Mesendoderm (in vitro differentiated cells): ENCODE measurements at regions not wholly inside any gene's neighbourhood (a gene's known extent, or its start where the extent isn't known, plus 50 kb on each side); places are given as distances from the start of the nearest gene placed in this dataset.
A peak's percentile ranks its signal among the peaks of the same experiment; 100 is the strongest.

ENCODE experiments used
- DNase-seq: peaks from one replicate; pipeline ENCODE4 v3.0.0; 2013
- H2AK5ac ChIP-seq: 2 replicates; pipeline ENCODE4 v1.6.1; 2013; ENCODE audit warnings: low read length, inconsistent platforms
- H2BK120ac ChIP-seq: 2 replicates; pipeline ENCODE4 v1.6.1; 2013; ENCODE audit warnings: low read depth, mild to moderate bottlenecking, low read length, moderate library complexity, mixed read lengths
- H2BK15ac ChIP-seq: replicated peaks from 2 replicates; pipeline ENCODE4 v1.6.1; 2013; ENCODE audit warnings: low read depth, mild to moderate bottlenecking, moderate library complexity
- H2BK5ac ChIP-seq: 2 replicates; pipeline ENCODE4 v1.6.1; 2013; ENCODE audit warnings: low read length, inconsistent platforms
- H3K18ac ChIP-seq: 2 replicates; pipeline ENCODE4 v1.6.1; 2013; ENCODE audit warnings: mild to moderate bottlenecking, low read length, mixed read lengths
- H3K23ac ChIP-seq: one replicate; pipeline ENCODE4 v1.6.1; 2013; ENCODE audit warnings: low read length
- H3K27ac ChIP-seq: 2 replicates; pipeline ENCODE4 v1.5.1; 2013; ENCODE audit warnings: low read depth, mild to moderate bottlenecking, inconsistent platforms, low read length, moderate library complexity
- H3K27me3 ChIP-seq: 2 replicates; pipeline ENCODE4 v1.6.1; 2013; ENCODE audit warnings: low read length, control low read depth, mild to moderate bottlenecking, inconsistent platforms; ENCODE audit not compliant: insufficient read depth, poor library complexity
- H3K36me3 ChIP-seq: 2 replicates; pipeline ENCODE4 v1.6.1; 2013; ENCODE audit warnings: low read length, inconsistent platforms; ENCODE audit not compliant: control insufficient read depth, insufficient read depth
- H3K4ac ChIP-seq: one replicate; pipeline ENCODE4 v1.6.1; 2013; ENCODE audit warnings: low read depth, mild to moderate bottlenecking, low read length, moderate library complexity
- H3K4me1 ChIP-seq: 2 replicates; pipeline ENCODE4 v1.6.1; 2013; ENCODE audit warnings: low read depth, low read length, inconsistent platforms; ENCODE audit not compliant: control insufficient read depth
- H3K4me2 ChIP-seq: 2 replicates; pipeline ENCODE4 v1.6.1; 2013; ENCODE audit warnings: low read length
- H3K4me3 ChIP-seq: 2 replicates; pipeline ENCODE4 v1.5.1; 2013; ENCODE audit warnings: mild to moderate bottlenecking, low read length
- H3K56ac ChIP-seq: one replicate; pipeline ENCODE4 v1.6.1; 2013; ENCODE audit warnings: low read length
- H3K79me1 ChIP-seq: 2 replicates; pipeline ENCODE4 v1.6.1; 2013; ENCODE audit warnings: low read length, inconsistent platforms
- H3K79me2 ChIP-seq: 2 replicates; pipeline ENCODE4 v1.6.1; 2013; ENCODE audit warnings: mild to moderate bottlenecking, low read length; ENCODE audit not compliant: control insufficient read depth, insufficient read depth
- H3K9ac ChIP-seq: 2 replicates; pipeline ENCODE4 v1.6.1; 2013; ENCODE audit warnings: low read length, inconsistent platforms
- H4K5ac ChIP-seq: one replicate; pipeline ENCODE4 v1.6.1; 2013; ENCODE audit warnings: low read length
- H4K8ac ChIP-seq: one replicate; pipeline ENCODE4 v1.6.1; 2013; ENCODE audit warnings: low read depth, mild to moderate bottlenecking, control low read depth, low read length, moderate library complexity
- WGBS: extraction: QIAGEN DNeasy Blood & Tissue Kit; methylation state at CpG from one replicate; pipeline ENCODE4 v1.1.7; 2013; ENCODE audit warnings: low lambda C conversion rate, missing lambda C conversion rate; ENCODE audit not compliant: insufficient coverage; ENCODE audit errors: extremely low coverage; 5-methylcytosine and 5-hydroxymethylcytosine counted together

DNA sequence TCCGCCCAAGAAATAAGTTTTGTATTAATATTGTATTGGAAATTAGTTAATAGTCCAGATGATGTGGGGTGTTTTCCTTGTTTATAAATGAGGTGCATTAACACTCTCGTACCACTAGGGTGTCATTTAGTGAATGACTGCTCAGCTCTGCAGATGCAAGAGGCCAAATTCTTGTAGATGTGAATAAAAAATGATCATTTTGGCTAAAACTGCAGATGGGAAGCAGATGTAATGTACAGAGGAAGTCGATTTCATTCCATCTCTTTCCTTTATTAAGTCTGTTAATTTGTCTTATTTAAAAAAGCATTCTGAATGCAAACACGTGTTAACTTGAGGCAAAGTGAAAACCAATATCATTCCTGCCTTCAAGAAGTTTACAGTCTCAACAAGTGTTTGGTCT lies 108.1 kb downstream of the DHX15 start:
- Histone ChIP-seq H3K9ac (no peak overlapping the region), H3K79me2 (no peaks in the 10 kb centered on the region), H3K79me1 (no peaks in the 10 kb centered on the region), H4K8ac (no peak overlapping the region), H3K18ac (no peak overlapping the region), H3K4me1 (no peaks in the 10 kb centered on the region), H3K27ac (no peak overlapping the region), H3K56ac (no peak overlapping the region), H3K23ac (no peak overlapping the region), H4K5ac (no peak overlapping the region), H3K4ac (no peak overlapping the region), H2AK5ac (no peak overlapping the region), H3K4me2 (no peak overlapping the region), H3K4me3 (no peak overlapping the region), H3K36me3 (no peaks in the 10 kb centered on the region), H2BK5ac (no peak overlapping the region), H2BK120ac (no peak overlapping the region), H3K27me3 (no peaks in the 10 kb centered on the region), H2BK15ac (no peak overlapping the region)
- WGBS, result no CpG with 5 or more reads among the region's 4 CpGs
- DNase-seq, result peak; percentile 30

DNA sequence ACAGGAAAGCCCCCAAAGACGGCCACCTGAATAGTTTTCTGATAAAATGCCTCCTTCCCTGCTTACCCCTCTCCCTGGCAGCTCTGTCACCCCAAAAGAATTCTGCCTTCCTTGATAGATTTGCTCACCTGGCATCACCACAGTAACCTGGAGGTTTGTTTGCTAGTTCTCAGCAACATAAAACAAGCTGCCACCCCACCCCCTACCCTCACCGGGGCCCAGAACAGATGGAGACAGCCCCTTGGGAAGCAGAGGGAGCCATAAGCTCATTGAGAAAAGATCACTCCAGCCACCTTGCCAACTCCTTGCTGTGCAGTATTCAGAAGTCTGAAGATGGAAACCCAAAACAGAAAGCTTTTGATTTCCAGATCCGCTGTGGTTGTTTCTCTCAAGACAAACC lies 108.6 kb downstream of the DHX15 start:
- WGBS, result no CpG with 5 or more reads among the region's 3 CpGs
- Histone ChIP-seq H3K23ac (no peak overlapping the region), H3K79me2 (no peaks in the 10 kb centered on the region), H3K4me2 (no peak overlapping the region), H2BK15ac (no peak overlapping the region), H4K5ac (no peak overlapping the region), H2BK120ac (no peak overlapping the region), H3K4me1 (no peaks in the 10 kb centered on the region), H3K4me3 (no peak overlapping the region), H3K36me3 (no peaks in the 10 kb centered on the region), H2BK5ac (no peak overlapping the region), H3K4ac (no peak overlapping the region), H3K18ac (no peak overlapping the region), H3K27me3 (no peaks in the 10 kb centered on the region), H3K79me1 (no peaks in the 10 kb centered on the region), H4K8ac (no peak overlapping the region), H2AK5ac (no peak overlapping the region), H3K27ac (no peak overlapping the region), H3K56ac (no peak overlapping the region), H3K9ac (no peak overlapping the region)
- peak; percentile 31 for DNase-seq

DNA sequence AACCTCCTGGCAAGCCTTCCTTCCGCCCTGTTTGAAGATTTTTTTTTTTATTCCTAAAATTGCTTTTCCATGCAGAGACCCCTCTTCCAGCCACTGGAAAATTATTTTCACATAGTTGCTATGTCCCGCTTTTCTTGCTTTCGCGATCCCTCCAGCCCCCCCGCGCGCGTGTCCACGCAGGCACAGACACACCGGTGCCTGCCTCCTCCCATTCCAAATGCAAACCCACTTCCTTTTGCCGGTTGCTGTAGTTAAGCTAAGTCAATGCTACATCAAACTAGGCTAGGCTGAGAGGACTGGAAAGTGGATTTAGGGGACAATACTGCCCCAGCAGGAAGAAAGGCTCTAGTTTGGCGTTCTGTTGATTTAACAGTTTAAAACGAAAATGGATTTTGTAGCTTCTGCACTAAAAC lies 111.0 kb downstream of the DHX15 start:
- Histone ChIP-seq H3K27ac (no peak overlapping the region), H3K4me1 (no peaks in the 10 kb centered on the region)

DNA sequence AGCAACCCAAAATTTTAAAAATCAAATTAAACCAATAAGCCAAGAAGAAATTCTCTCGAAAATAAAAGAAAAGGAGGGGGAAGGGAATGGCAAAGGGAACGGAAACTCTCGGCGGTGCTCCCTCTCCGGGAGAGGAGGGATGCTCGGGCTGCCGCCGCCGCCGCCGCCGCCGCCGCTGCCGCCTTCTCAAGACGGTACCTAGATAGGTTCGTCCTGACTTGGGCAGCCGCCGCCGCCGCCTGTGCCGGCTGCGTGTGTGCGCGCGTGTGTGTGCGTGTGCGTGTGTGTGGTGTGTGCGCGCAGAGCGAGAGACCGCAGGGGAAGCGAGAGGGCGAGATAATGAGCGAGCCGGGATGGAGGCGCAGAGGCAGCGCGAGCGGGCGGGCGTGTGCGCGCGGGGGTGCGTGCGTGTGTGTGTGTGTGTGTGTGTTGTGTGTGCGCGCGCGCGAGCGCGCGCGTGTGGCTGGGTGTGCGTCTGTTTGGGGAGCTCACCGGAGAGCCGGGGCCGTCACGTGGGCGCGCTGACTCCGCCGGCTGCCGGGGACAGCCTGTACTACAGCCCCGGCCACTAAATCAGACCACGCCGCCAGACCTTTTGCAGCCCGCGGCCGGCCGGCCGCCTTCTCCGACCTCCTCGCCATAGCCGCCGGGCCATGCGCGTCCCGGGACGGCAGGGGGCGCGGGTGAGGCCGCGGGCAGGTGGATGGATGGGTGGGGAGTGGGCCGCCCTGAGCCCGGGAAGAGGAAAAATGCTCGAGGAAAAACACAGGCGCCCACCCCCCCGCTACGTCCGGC lies 111.6 kb downstream of the DHX15 start:
- H2BK5ac ChIP-seq, result no peak overlapping the region
- H4K5ac ChIP-seq, result no peak overlapping the region
- no peak overlapping the region for H2BK120ac ChIP-seq
- H3K27me3 ChIP-seq, result no peaks in the 10 kb centered on the region
- H3K4me3 ChIP-seq, result peak overlapping the region; percentile 33
- H2BK15ac ChIP-seq, result no peak overlapping the region
- H3K56ac ChIP-seq, result peak overlapping the region; percentile 83
- no peaks in the 10 kb centered on the region for H3K4me1 ChIP-seq
- no peaks in the 10 kb centered on the region for H3K36me3 ChIP-seq
- DNase-seq, result peak; percentile 94
- no peak overlapping the region for H3K27ac ChIP-seq
- no CpG with 5 or more reads among the region's 93 CpGs for WGBS
- no peak overlapping the region for H3K4ac ChIP-seq
- no peaks in the 10 kb centered on the region for H3K79me1 ChIP-seq
- H2AK5ac ChIP-seq, result no peak overlapping the region
- H3K9ac ChIP-seq, result peak overlapping the region; percentile 47
- H3K4me2 ChIP-seq, result peak overlapping the region; percentile 51
- H3K18ac ChIP-seq, result no peak overlapping the region
- H3K23ac ChIP-seq, result no peak overlapping the region
- H3K79me2 ChIP-seq, result no peaks in the 10 kb centered on the region
- H4K8ac ChIP-seq, result no peak overlapping the region

More for the DNA sequence above, 111.0 kb downstream of the DHX15 start:
- Histone ChIP-seq H2AK5ac (no peak overlapping the region), H3K18ac (no peak overlapping the region), H3K27me3 (no peaks in the 10 kb centered on the region), H3K36me3 (no peaks in the 10 kb centered on the region), H2BK120ac (no peak overlapping the region), H3K4ac (no peak overlapping the region), H3K4me3 (no peak overlapping the region), H2BK5ac (no peak overlapping the region), H3K79me2 (no peaks in the 10 kb centered on the region), H2BK15ac (no peak overlapping the region), H4K8ac (no peak overlapping the region), H3K9ac (peak overlapping the region; percentile 23), H3K56ac (peak overlapping the region; percentile 26), H4K5ac (no peak overlapping the region), H3K23ac (no peak overlapping the region), H3K4me2 (peak overlapping the region; percentile 51), H3K79me1 (no peaks in the 10 kb centered on the region)
- WGBS, result no CpG with 5 or more reads among the region's 13 CpGs
- peak; percentile 65 for DNase-seq

DNA sequence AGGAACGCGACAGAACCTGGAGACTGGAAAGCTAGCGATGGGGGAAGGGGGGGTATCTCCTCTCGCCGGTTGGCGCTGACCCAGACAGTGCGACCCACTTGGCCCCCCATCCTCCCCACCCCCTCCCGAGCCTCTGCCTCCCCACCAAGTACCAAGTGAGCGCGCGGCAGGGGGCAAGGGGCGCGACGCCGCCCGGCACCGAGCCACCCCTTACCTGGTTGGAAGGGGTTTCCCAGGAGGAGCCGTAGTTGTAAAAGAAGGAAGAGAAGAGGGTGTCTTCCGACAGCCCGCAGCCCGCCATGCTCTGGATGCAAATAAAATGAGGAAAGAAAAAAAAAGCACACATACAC lies 112.2 kb downstream of the DHX15 start:
- no peak overlapping the region for H2BK5ac ChIP-seq
- H3K27me3 ChIP-seq, result no peaks in the 10 kb centered on the region
- H3K23ac ChIP-seq, result no peak overlapping the region

More for the DNA sequence above, 112.2 kb downstream of the DHX15 start:
- Histone ChIP-seq H4K8ac (no peak overlapping the region), H2AK5ac (no peak overlapping the region), H3K4me1 (no peaks in the 10 kb centered on the region), H3K18ac (no peak overlapping the region), H4K5ac (no peak overlapping the region), H3K79me2 (no peaks in the 10 kb centered on the region), H3K4me2 (peak overlapping the region; percentile 98), H2BK15ac (no peak overlapping the region), H3K36me3 (no peaks in the 10 kb centered on the region), H3K27ac (no peak overlapping the region), H3K9ac (peak overlapping the region; percentile 47), H3K56ac (peak overlapping the region; percentile 75), H2BK120ac (no peak overlapping the region), H3K79me1 (no peaks in the 10 kb centered on the region), H3K4ac (no peak overlapping the region), H3K4me3 (peak overlapping the region; percentile 22)
- DNase-seq, result no peak
- no CpG with 5 or more reads among the region's 21 CpGs for WGBS
